ENCODE measurements at regions not wholly inside any gene's neighbourhood (a gene's known extent, or its start where the extent isn't known, plus 50 kb on each side); places are given as distances from the start of the nearest gene placed in this dataset.

DNA sequence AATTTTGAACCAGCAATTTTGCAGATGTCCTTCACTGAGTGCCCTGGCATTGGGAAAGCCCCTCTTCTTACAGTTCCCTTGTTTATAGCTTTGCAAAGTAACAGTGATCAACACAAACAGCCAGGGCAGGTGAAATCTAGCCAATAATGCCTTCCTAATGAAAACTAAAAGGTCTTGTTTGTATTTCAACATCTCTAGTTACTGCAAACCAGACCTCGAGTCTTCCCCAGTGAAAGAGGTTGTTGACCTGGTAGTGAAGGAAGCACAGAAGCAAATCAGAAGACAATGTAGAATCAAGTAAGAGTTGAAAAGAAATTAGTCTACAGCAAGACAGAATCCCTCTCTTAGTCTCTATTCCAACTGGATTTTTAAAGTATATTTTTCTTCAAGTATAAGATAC is 231.2 kb downstream of the SNX13 start:
- Histone ChIP-seq H3K4me2 (ENCODE audit: low read length) (no peak overlapping the region), H3K4me1 (ENCODE audit: insufficient read depth, low read length) (no peaks in the 10 kb centered on the region; the same call in 1 of the 2 replicates), H3K4me3 (ENCODE audit: low read length) (no peak overlapping the region), H3K9me2 (replicated peaks; ENCODE audit: low read length) (no peaks in the 10 kb centered on the region), H3K9ac (ENCODE audit: low read length) (no peak overlapping the region), H2AFZ (ENCODE audit: low read length) (no peak overlapping the region), H3F3A (ENCODE audit: low read length, unreplicated experiment) (no peaks in the 10 kb centered on the region), H3K27me3 (ENCODE audit: low read length) (no peaks in the 10 kb centered on the region), H3K79me2 (ENCODE audit: low read length) (no peaks in the 10 kb centered on the region), H3K9me3 (ENCODE audit: low read length) (no peaks in the 10 kb centered on the region), H4K20me1 (ENCODE audit: low read length) (no peaks in the 10 kb centered on the region), H3K27ac (ENCODE audit: low read length) (no peak overlapping the region), H3K36me3 (ENCODE audit: low read depth, low read length) (no peaks in the 10 kb centered on the region)
- intact Hi-C loops (cut with micrococcal nuclease) = loop anchor here (10.0 kb wide), 1 partner anchor 416 kb away; no protein-coding TSS in a partner anchor
- ChIA-PET POLR2A (ENCODE audit: unreplicated experiment) (no interaction called here), CTCF (interaction anchor here (0.7 kb wide), 1 partner anchor 291 kb away, joined by 10 read pairs; no protein-coding TSS in a partner anchor)
- DNase-seq (no peak), ATAC-seq (no peak)
- TF ChIP-seq EZH2phosphoT487 (IDR thresholded peaks at IDR 0.05; ENCODE audit: borderline replicate concordance, low read length) (no peak), EZH2 (IDR thresholded peaks at IDR 0.05; ENCODE audit: low read length, unreplicated experiment) (no peak)
- TF ChIP-seq, protein P1, sequence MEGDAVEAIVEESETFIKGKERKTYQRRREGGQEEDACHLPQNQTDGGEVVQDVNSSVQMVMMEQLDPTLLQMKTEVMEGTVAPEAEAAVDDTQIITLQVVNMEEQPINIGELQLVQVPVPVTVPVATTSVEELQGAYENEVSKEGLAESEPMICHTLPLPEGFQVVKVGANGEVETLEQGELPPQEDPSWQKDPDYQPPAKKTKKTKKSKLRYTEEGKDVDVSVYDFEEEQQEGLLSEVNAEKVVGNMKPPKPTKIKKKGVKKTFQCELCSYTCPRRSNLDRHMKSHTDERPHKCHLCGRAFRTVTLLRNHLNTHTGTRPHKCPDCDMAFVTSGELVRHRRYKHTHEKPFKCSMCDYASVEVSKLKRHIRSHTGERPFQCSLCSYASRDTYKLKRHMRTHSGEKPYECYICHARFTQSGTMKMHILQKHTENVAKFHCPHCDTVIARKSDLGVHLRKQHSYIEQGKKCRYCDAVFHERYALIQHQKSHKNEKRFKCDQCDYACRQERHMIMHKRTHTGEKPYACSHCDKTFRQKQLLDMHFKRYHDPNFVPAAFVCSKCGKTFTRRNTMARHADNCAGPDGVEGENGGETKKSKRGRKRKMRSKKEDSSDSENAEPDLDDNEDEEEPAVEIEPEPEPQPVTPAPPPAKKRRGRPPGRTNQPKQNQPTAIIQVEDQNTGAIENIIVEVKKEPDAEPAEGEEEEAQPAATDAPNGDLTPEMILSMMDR (conservative IDR thresholded peaks at IDR 0.05; ENCODE audit: low read depth, low read length) = no peak
- no TSS peak for BruUV-seq (replicated peaks)

DNA sequence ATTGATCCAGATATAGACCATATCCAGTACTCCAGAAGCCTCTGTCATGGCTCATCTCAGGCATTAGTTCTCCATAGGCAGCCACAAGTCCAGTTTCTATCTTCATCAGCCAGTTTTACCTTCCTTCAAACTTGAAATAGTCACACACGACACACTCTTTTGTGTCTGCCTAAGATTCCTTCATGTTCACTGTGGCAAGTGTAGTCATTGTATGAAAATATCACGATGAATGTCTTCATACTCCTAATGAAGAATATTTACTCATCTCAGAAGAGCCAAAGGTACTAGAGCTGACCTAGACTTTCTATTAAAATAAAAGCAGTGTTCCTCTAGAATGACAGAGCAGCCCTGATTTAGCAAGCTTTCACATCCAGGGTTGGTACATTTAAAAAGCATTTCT is 230.7 kb downstream of the SNX13 start:
- H3K9me2 ChIP-seq (replicated peaks; ENCODE audit: low read length) = no peaks in the 10 kb centered on the region
- CTCF ChIA-PET = no interaction called here

DNA sequence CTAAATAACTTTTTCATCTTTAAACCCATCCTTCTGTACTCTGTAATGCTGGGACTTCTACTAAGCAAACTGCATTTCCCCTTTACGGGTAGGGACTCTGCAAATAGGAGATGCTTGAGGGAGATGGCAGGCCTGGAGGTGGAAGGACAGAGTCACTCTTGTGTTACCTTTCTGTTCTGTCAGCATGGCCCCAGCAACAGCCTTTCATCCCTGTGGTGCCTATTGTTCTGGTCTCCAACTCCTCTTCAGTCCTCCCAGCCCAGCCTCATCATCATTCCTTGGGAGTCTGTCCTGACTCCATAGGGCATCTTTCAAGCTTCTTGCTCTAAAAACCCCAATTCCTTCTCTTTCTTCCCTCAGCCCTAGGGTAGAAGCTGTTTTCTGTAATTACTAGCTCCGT is 230.0 kb downstream of the SNX13 start:
- ATAC-seq = no peak
- Histone ChIP-seq H3F3A (ENCODE audit: low read length, unreplicated experiment) (no peaks in the 10 kb centered on the region), H3K4me1 (ENCODE audit: insufficient read depth, low read length) (no peaks in the 10 kb centered on the region; the same call in 1 of the 2 replicates), H3K79me2 (ENCODE audit: low read length) (no peaks in the 10 kb centered on the region), H3K9ac (ENCODE audit: low read length) (no peak overlapping the region), H3K4me2 (ENCODE audit: low read length) (no peak overlapping the region), H4K20me1 (ENCODE audit: low read length) (no peaks in the 10 kb centered on the region), H3K36me3 (ENCODE audit: low read depth, low read length) (no peaks in the 10 kb centered on the region), H3K9me2 (replicated peaks; ENCODE audit: low read length) (no peaks in the 10 kb centered on the region), H2AFZ (ENCODE audit: low read length) (no peak overlapping the region), H3K9me3 (ENCODE audit: low read length) (no peaks in the 10 kb centered on the region), H3K27ac (ENCODE audit: low read length) (no peak overlapping the region), H3K27me3 (ENCODE audit: low read length) (no peaks in the 10 kb centered on the region), H3K4me3 (ENCODE audit: low read length) (no peak overlapping the region)
- CTCF ChIA-PET = no interaction called here
- POLR2A ChIA-PET (ENCODE audit: unreplicated experiment) = no interaction called here
- TF ChIP-seq, protein P1 (conservative IDR thresholded peaks at IDR 0.05; ENCODE audit: low read depth, low read length) = no peak
- TF ChIP-seq EZH2 (IDR thresholded peaks at IDR 0.05; ENCODE audit: low read length, unreplicated experiment) = no peak
- intact Hi-C loops (cut with micrococcal nuclease) = no loop called here
- BruUV-seq (replicated peaks) = no TSS peak
- no peak for DNase-seq

More for the DNA sequence above, 230.7 kb downstream of the SNX13 start:
- no peak for ATAC-seq
- H3K27me3 ChIP-seq (ENCODE audit: low read length) = no peaks in the 10 kb centered on the region
- H3K4me1 ChIP-seq (ENCODE audit: insufficient read depth, low read length) = no peaks in the 10 kb centered on the region; the same call in 1 of the 2 replicates
- POLR2A ChIA-PET (ENCODE audit: unreplicated experiment) = no interaction called here
- DNase-seq = no peak
- TF ChIP-seq, protein P1 (conservative IDR thresholded peaks at IDR 0.05; ENCODE audit: low read depth, low read length) = no peak
- no peak for TF ChIP-seq EZH2phosphoT487 (IDR thresholded peaks at IDR 0.05; ENCODE audit: borderline replicate concordance, low read length)
- TF ChIP-seq EZH2 (IDR thresholded peaks at IDR 0.05; ENCODE audit: low read length, unreplicated experiment) = no peak
- no peak overlapping the region for H3K4me2 ChIP-seq (ENCODE audit: low read length)
- no peaks in the 10 kb centered on the region for H3K36me3 ChIP-seq (ENCODE audit: low read depth, low read length)
- H3K9ac ChIP-seq (ENCODE audit: low read length) = no peak overlapping the region
- no peaks in the 10 kb centered on the region for H4K20me1 ChIP-seq (ENCODE audit: low read length)
- H3F3A ChIP-seq (ENCODE audit: low read length, unreplicated experiment) = no peaks in the 10 kb centered on the region
- no peaks in the 10 kb centered on the region for H3K9me3 ChIP-seq (ENCODE audit: low read length)
- no peak overlapping the region for H3K27ac ChIP-seq (ENCODE audit: low read length)
- H2AFZ ChIP-seq (ENCODE audit: low read length) = no peak overlapping the region
- BruUV-seq (replicated peaks) = no TSS peak
- intact Hi-C loops (cut with micrococcal nuclease) = loop anchor here (10.0 kb wide), 1 partner anchor 415 kb away; no protein-coding TSS in a partner anchor
- no peaks in the 10 kb centered on the region for H3K79me2 ChIP-seq (ENCODE audit: low read length)
- no peak overlapping the region for H3K4me3 ChIP-seq (ENCODE audit: low read length)

Measured in PC-3 (cell line).